NT2/D1 (cell line): ENCODE measurements at regions not wholly inside any gene's neighbourhood (a gene's known extent, or its start where the extent isn't known, plus 50 kb on each side); places are given as distances from the start of the nearest gene placed in this dataset.

Experiments used
- SUZ12 ChIP-seq: IDR thresholded peaks from 2 replicates; pipeline ENCODE4 v1.6.1; 2011; ENCODE audit not compliant: insufficient read length, insufficient read depth; ENCODE audit errors: extremely low read depth
- YY1 ChIP-seq: IDR thresholded peaks from 2 replicates; pipeline ENCODE4 v1.6.1; 2011; ENCODE audit not compliant: insufficient read length, insufficient read depth
- ZNF274 ChIP-seq: IDR thresholded peaks from 2 replicates; pipeline ENCODE4 v1.6.1; 2011; ENCODE audit warnings: mild to moderate bottlenecking, low read depth, low read length

GRCh38 chr9:87372356-87372851 lies 125.3 kb upstream of the DAPK1 start:
- TF ChIP-seq YY1, result no peak
- TF ChIP-seq ZNF274, result no peak
- no peak for TF ChIP-seq SUZ12
